ENCODE measurements at regions not wholly inside any gene's neighbourhood (a gene's known extent, or its start where the extent isn't known, plus 50 kb on each side); places are given as distances from the start of the nearest gene placed in this dataset.

DNA sequence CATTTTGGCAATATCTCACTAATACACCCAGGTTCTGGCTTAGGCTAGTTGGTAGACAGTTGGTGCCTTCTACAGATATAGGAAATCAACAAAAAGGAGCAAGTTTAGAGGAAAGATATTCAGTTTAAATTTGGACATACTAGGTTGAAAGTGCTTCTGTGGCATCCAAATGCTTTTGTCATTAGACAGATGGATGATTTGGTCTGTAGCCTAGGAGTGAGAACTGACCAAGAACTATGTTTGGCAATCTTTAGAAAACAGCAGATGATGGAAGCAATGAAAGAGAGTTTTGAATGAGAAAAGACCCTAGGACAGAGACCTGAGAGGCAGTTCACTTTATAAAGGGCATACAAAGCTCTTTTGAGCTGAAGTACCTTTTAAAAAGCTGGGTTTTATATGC lies 201.3 kb upstream of the FSHR start:
- Mint-ChIP-seq H3K4me1 (ENCODE audit: low read depth) (no peaks in the 10 kb centered on the region), H3K4me3 (no peak overlapping the region), H3K27ac (no peak overlapping the region), H3K27me3 (no peaks in the 10 kb centered on the region), H3K9me3 (peaks cover 4% of the 10 kb centered on the region), H3K36me3 (ENCODE audit: low read depth) (no peaks in the 10 kb centered on the region)
- no peak for DNase-seq
- intact Hi-C loops (cut with micrococcal nuclease) = no loop called here
- ChIA-PET CTCF (no interaction called here), POLR2A (no interaction called here)
- no peak for ATAC-seq
- TF ChIP-seq, protein P1, sequence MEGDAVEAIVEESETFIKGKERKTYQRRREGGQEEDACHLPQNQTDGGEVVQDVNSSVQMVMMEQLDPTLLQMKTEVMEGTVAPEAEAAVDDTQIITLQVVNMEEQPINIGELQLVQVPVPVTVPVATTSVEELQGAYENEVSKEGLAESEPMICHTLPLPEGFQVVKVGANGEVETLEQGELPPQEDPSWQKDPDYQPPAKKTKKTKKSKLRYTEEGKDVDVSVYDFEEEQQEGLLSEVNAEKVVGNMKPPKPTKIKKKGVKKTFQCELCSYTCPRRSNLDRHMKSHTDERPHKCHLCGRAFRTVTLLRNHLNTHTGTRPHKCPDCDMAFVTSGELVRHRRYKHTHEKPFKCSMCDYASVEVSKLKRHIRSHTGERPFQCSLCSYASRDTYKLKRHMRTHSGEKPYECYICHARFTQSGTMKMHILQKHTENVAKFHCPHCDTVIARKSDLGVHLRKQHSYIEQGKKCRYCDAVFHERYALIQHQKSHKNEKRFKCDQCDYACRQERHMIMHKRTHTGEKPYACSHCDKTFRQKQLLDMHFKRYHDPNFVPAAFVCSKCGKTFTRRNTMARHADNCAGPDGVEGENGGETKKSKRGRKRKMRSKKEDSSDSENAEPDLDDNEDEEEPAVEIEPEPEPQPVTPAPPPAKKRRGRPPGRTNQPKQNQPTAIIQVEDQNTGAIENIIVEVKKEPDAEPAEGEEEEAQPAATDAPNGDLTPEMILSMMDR (IDR thresholded peaks at IDR 0.05) = no peak

DNA sequence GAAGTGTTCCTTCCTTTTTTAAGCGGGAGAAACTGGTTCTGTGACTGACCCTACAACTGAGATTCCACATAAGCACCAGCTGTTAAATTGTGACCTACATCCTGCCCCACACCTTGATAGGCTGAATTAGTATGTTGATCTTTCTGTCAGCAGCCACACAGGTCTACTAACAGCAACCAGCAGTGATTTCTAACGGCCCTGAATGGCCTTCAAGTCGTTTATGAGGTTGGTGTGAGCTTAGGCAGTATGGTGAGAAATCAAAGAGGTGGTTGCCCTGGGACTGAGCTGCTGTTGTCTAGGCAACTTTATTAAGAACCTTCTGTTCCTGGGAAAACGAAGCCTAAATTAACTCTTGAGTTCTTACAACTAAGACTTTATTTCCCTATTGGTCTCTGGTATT lies 197.2 kb upstream of the FSHR start:
- H3K4me3 Mint-ChIP-seq = no peak overlapping the region
- intact Hi-C loops (cut with micrococcal nuclease) = no loop called here
- POLR2A ChIA-PET = interaction anchor here (0.8 kb wide), 1 partner anchor 11 kb away, joined by 3 read pairs; no protein-coding TSS in a partner anchor
- H3K4me1 Mint-ChIP-seq (ENCODE audit: low read depth) = no peaks in the 10 kb centered on the region
- peaks cover 2% of the 10 kb centered on the region for H3K9me3 Mint-ChIP-seq
- H3K27me3 Mint-ChIP-seq = no peaks in the 10 kb centered on the region
- H3K36me3 Mint-ChIP-seq (ENCODE audit: low read depth) = no peaks in the 10 kb centered on the region
- DNase-seq (no peak), ATAC-seq (no peak)
- H3K27ac Mint-ChIP-seq = no peak overlapping the region
- CTCF ChIA-PET = no interaction called here
- TF ChIP-seq, protein P1 (IDR thresholded peaks at IDR 0.05) = no peak

DNA sequence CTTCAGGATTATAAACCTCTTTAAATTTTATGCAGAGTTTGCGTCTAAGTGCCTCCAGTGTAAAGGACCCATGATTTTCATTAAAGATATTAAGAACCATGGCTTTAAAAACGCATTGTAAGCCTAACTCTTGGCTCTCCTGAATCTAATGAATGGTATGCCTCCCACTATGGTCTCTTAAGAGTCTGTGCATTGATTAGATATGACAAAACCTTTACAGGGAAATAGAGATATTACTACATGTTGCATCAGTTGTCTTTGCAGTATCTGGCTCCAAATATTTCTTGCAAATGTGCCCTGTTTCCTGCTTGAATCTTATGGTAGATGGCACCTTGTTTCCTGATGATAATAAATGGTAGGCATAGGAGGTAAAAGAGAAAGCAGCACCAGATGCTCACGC lies 189.3 kb upstream of the FSHR start:
- POLR2A ChIA-PET = no interaction called here
- intact Hi-C loops (cut with micrococcal nuclease) = no loop called here

DNA sequence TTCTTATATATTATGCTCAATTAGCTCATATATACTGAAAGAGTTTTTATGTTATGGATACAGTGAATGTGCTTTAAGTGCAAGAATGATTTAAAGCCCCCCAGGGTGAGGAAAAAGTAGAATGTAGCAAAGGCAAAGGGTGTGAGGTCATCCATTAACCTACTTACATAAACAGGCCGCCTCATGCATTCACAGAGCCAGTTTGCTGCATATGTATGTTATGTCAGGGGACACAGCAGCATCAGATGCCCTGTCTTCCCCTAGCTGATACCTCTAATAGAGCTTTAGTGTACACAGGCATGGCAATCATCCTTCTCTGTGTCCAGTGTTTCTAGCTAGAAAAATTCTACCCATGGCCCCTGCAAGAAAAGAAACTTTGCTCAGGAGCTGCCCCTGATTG lies 187.8 kb upstream of the FSHR start:
- no peaks in the 10 kb centered on the region for H3K4me1 Mint-ChIP-seq (ENCODE audit: low read depth)

More for the DNA sequence above, 189.3 kb upstream of the FSHR start:
- H3K27me3 Mint-ChIP-seq = no peaks in the 10 kb centered on the region
- no peak for DNase-seq
- no peaks in the 10 kb centered on the region for H3K9me3 Mint-ChIP-seq
- ATAC-seq = no peak
- no peaks in the 10 kb centered on the region for H3K4me1 Mint-ChIP-seq (ENCODE audit: low read depth)
- TF ChIP-seq, protein P1 (IDR thresholded peaks at IDR 0.05) = no peak
- no peaks in the 10 kb centered on the region for H3K36me3 Mint-ChIP-seq (ENCODE audit: low read depth)
- no peak overlapping the region for H3K4me3 Mint-ChIP-seq
- no peak overlapping the region for H3K27ac Mint-ChIP-seq
- CTCF ChIA-PET = no interaction called here

DNA sequence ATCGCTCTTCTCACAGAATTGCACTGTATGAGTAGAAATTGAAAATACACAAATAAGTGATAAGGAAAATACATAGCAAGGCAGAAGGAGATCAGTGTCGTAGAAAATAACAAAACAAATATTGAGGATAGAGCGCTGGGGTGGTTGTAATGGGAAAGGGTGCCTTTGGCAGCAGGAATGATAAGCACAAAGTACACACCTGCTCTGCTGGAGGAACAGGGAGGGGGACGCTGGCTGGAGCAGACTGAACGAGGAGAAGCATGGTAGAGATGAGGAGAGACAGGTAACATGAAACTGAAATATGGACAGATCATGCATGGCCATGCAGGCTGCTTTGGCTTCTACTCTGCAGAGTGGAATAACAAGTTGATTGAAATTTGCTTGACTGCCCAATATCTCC lies 181.2 kb upstream of the FSHR start:
- no peak overlapping the region for H3K4me3 Mint-ChIP-seq
- H3K27ac Mint-ChIP-seq = no peak overlapping the region
- no peaks in the 10 kb centered on the region for H3K27me3 Mint-ChIP-seq
- intact Hi-C loops (cut with micrococcal nuclease) = no loop called here
- TF ChIP-seq, protein P1 (IDR thresholded peaks at IDR 0.05) = no peak
- ChIA-PET POLR2A (no interaction called here), CTCF (no interaction called here)
- no peaks in the 10 kb centered on the region for H3K4me1 Mint-ChIP-seq (ENCODE audit: low read depth)
- H3K36me3 Mint-ChIP-seq (ENCODE audit: low read depth) = no peaks in the 10 kb centered on the region
- no peaks in the 10 kb centered on the region for H3K9me3 Mint-ChIP-seq
- DNase-seq (no peak), ATAC-seq (no peak)

More for the DNA sequence above, 187.8 kb upstream of the FSHR start:
- ATAC-seq (no peak), DNase-seq (no peak)
- no peak overlapping the region for H3K4me3 Mint-ChIP-seq
- intact Hi-C loops (cut with micrococcal nuclease) = no loop called here
- ChIA-PET CTCF (no interaction called here), POLR2A (no interaction called here)
- H3K27me3 Mint-ChIP-seq = no peaks in the 10 kb centered on the region
- H3K9me3 Mint-ChIP-seq = no peaks in the 10 kb centered on the region
- H3K36me3 Mint-ChIP-seq (ENCODE audit: low read depth) = no peaks in the 10 kb centered on the region
- H3K27ac Mint-ChIP-seq = no peak overlapping the region
- TF ChIP-seq, protein P1 (IDR thresholded peaks at IDR 0.05) = no peak

All from activated CD8-positive, alpha-beta T cell treated with anti-CD3 and anti-CD28 coated beads for 36 hours (primary cell).